HCT116 (cell line): ENCODE measurements at regions not wholly inside any gene's neighbourhood (a gene's known extent, or its start where the extent isn't known, plus 50 kb on each side); places are given as distances from the start of the nearest gene placed in this dataset.

Experiments
- ATAC-seq: fragments of 200-7000 bp; cut with Tn5 transposase; 2 replicates; pipeline ENCODE4 v1.9.1; 2020; ENCODE audit warnings: mild to moderate bottlenecking, moderate library complexity
- BruUV-seq: library from RNA; stranded (reverse); fragments of 400-500 nt; replicated peaks from 2 replicates; lab custom pipeline; 2021; lab: Mats Ljungman, UMichigan
- CTCF ChIA-PET: fragments of 300-600 bp; sonication (Branson Sonifier 250); formaldehyde crosslinking; loops from one replicate; lab custom pipeline; 2021; ENCODE audit warnings: antibody characterized with exemption; lab: Charles Lee
- POLR2A ChIA-PET: fragments of 300-600, 350-600 bp; sonication (Branson Sonifier 250); formaldehyde crosslinking; loops from one replicate; lab custom pipeline; 2021; ENCODE audit warnings: antibody characterized with exemption; lab: Charles Lee
- RAD21 ChIA-PET, 2 experiments: fragments of 300-600 bp; sonication (Branson Sonifier 250); formaldehyde crosslinking; loops; one replicate each; lab custom pipeline; 2023; ENCODE audit warnings: low total read pairs in 2 of 2; ENCODE audit not compliant: uncharacterized antibody in 2 of 2, unreplicated experiment in 2 of 2, low non-redundant PET in 1 of 2; lab: Charles Lee
- DNase-seq: peaks from one replicate; pipeline ENCODE4 v3.0.0-alpha.2; 2010; ENCODE audit warnings: low read depth, low spot score
- H2AFZ ChIP-seq: fragments of 200-600 bp; shearing (Covaris generic), sonication (generic); 2 replicates; pipeline ENCODE4 v1.6.1; 2017; ENCODE audit warnings: low read depth, mixed run types, mixed read lengths, antibody characterized with exemption, low read length; ENCODE audit not compliant: poor library complexity, severe bottlenecking
- H3K27ac ChIP-seq: 2 replicates; pipeline ENCODE4 v1.5.1; 2012; ENCODE audit warnings: low read depth, low read length
- H3K27me3 ChIP-seq: fragments of 200-600 bp; sonication (generic); 2 replicates; pipeline ENCODE4 v1.6.1; 2016; ENCODE audit warnings: mixed run types, low read length, mixed read lengths; ENCODE audit not compliant: insufficient read depth
- H3K36me3 ChIP-seq, 2 experiments: fragments of 200-500 bp in 1 of 2; fragments of 200-600 bp in 1 of 2; sonication (Bioruptor generic) in 1 of 2; sonication (generic) in 1 of 2; 2 replicates each; pipeline versions ENCODE4 v1.5.1 to v1.6.1; 2014 to 2016; ENCODE audit warnings: low read length in 2 of 2, inconsistent platforms in 1 of 2, mixed read lengths in 1 of 2, mixed run types in 1 of 2; ENCODE audit not compliant: insufficient read depth in 2 of 2, control insufficient read depth in 1 of 2
- H3K4me1 ChIP-seq, 2 experiments: fragments of 200-600 bp in 1 of 2; sonication (generic) in 1 of 2; 2 replicates each; pipeline versions ENCODE4 v1.5.1 to v1.6.1; 2012 to 2017; ENCODE audit warnings: low read length in 2 of 2, inconsistent platforms in 1 of 2, mild to moderate bottlenecking in 1 of 2, mixed read lengths in 1 of 2, mixed run types in 1 of 2, moderate library complexity in 1 of 2; ENCODE audit not compliant: insufficient read depth in 2 of 2, control insufficient read depth in 1 of 2
- H3K4me2 ChIP-seq: fragments of 200-600 bp; sonication (generic); 2 replicates; pipeline ENCODE4 v1.6.1; 2017; ENCODE audit warnings: mixed run types, low read length, mixed read lengths
- H3K4me3 ChIP-seq, 2 experiments: fragments of 200-600 bp in 1 of 2; sonication (generic) in 1 of 2; replicated peaks in 1 of 2; 2 replicates each; pipeline ENCODE4 v1.5.1; 2011 to 2016; ENCODE audit warnings: low read length in 2 of 2, control low read depth in 1 of 2, low read depth in 1 of 2, mild to moderate bottlenecking in 1 of 2, mixed read lengths in 1 of 2, mixed run types in 1 of 2
- H3K79me2 ChIP-seq: fragments of 200-600 bp; sonication (generic); 2 replicates; pipeline ENCODE4 v1.6.1; 2017; ENCODE audit warnings: mild to moderate bottlenecking, mixed run types, low read length, moderate library complexity, mixed read lengths; ENCODE audit not compliant: insufficient read depth
- H3K9ac ChIP-seq: fragments of 200-600 bp; sonication (generic); 2 replicates; pipeline ENCODE4 v1.6.1; 2016; ENCODE audit warnings: low read length, mixed read lengths
- H3K9me2 ChIP-seq: fragments of 200-600 bp; sonication (generic), shearing (Covaris generic); 2 replicates; pipeline ENCODE4 v1.6.1; 2017; ENCODE audit warnings: mixed run types, mild to moderate bottlenecking, moderate library complexity; ENCODE audit not compliant: insufficient read depth
- H3K9me3 ChIP-seq, 2 experiments: fragments of 200-500 bp in 1 of 2; fragments of 200-600 bp in 1 of 2; sonication (Bioruptor generic) in 1 of 2; sonication (generic) in 1 of 2; 2 replicates each; pipeline ENCODE4 v1.6.1; 2014 to 2017; ENCODE audit warnings: low read length in 2 of 2, mixed read lengths in 2 of 2, inconsistent platforms in 1 of 2, low read depth in 1 of 2, mild to moderate bottlenecking in 1 of 2, mixed run types in 1 of 2, moderate library complexity in 1 of 2; ENCODE audit not compliant: control insufficient read depth in 1 of 2, insufficient read depth in 1 of 2
- H4K20me1 ChIP-seq: fragments of 200-600 bp; sonication (generic), shearing (Covaris generic); 2 replicates; pipeline ENCODE4 v1.6.1; 2017; ENCODE audit warnings: mixed run types, mild to moderate bottlenecking, moderate library complexity; ENCODE audit not compliant: insufficient read depth
- CBX3 ChIP-seq: IDR thresholded peaks from 2 replicates; pipeline ENCODE4 v1.6.1; 2012; ENCODE audit warnings: low read depth
- EGR1 ChIP-seq: IDR thresholded peaks from 2 replicates; pipeline ENCODE4 v1.6.1; 2012; ENCODE audit warnings: low read depth
- ELF1 ChIP-seq: IDR thresholded peaks from 2 replicates; pipeline ENCODE4 v1.6.1; 2012; ENCODE audit warnings: low read depth, borderline replicate concordance
- EZH2 ChIP-seq: fragments of 200-600 bp; sonication (generic); IDR thresholded peaks from 2 replicates; pipeline ENCODE4 v1.6.1; 2017; ENCODE audit warnings: antibody characterized with exemption, mixed run types
- EZH2phosphoT487 ChIP-seq: fragments of 200-600 bp; IDR thresholded peaks from 2 replicates; pipeline ENCODE4 v1.6.1; 2018; ENCODE audit warnings: antibody characterized with exemption, borderline replicate concordance
- FOSL1 ChIP-seq: IDR thresholded peaks from 2 replicates; pipeline ENCODE4 v1.6.1; 2012; ENCODE audit warnings: low read depth
- POLR2A ChIP-seq: IDR thresholded peaks from 2 replicates; pipeline ENCODE4 v1.7.0; 2011; ENCODE audit warnings: borderline replicate concordance; ENCODE audit not compliant: insufficient read depth, insufficient read length; ENCODE audit errors: extremely low read depth
- POLR2AphosphoS5 ChIP-seq: IDR thresholded peaks from 2 replicates; pipeline ENCODE4 v1.6.1; 2011; ENCODE audit warnings: mild to moderate bottlenecking, low read depth, low read length, moderate library complexity
- RAD21 ChIP-seq: IDR thresholded peaks from 2 replicates; pipeline ENCODE4 v1.6.1; 2012; ENCODE audit warnings: low read depth, mild to moderate bottlenecking
- SIN3A ChIP-seq: IDR thresholded peaks from 2 replicates; pipeline ENCODE4 v1.6.1; 2012; ENCODE audit warnings: low read depth
- SP1 ChIP-seq: IDR thresholded peaks from 2 replicates; pipeline ENCODE4 v1.6.1; 2012; ENCODE audit warnings: low read depth
- SRF ChIP-seq: IDR thresholded peaks from 2 replicates; pipeline ENCODE4 v1.6.1; 2012; ENCODE audit warnings: low read depth
- TCF7L2 ChIP-seq: IDR thresholded peaks from 2 replicates; pipeline ENCODE4 v1.7.0; 2011; ENCODE audit warnings: borderline replicate concordance, inconsistent platforms; ENCODE audit not compliant: insufficient read depth, insufficient read length; ENCODE audit errors: extremely low read depth
- YY1 ChIP-seq: IDR thresholded peaks from 2 replicates; pipeline ENCODE4 v1.6.1; 2011; ENCODE audit warnings: low read length, low read depth, moderate library complexity, mild to moderate bottlenecking; ENCODE audit not compliant: insufficient replicate concordance; ENCODE audit errors: extremely low read depth
- ZNF274 ChIP-seq: fragments of 200-500 bp; sonication (Bioruptor generic); IDR thresholded peaks from 2 replicates; pipeline ENCODE4 v1.6.1; 2014; ENCODE audit warnings: mild to moderate bottlenecking, low read depth, low read length, inconsistent platforms
- intact Hi-C: fragments of 100-400 bp; cut with micrococcal nuclease; formaldehyde crosslinking; loops from 2 replicates; pipeline ENCODE4 v1.10.0; 2022
- TF ChIP-seq, protein P1 (sequence below): IDR thresholded peaks from 2 replicates; pipeline ENCODE4 v1.6.1; 2011; ENCODE audit warnings: mild to moderate bottlenecking, low read length, moderate library complexity; ENCODE audit not compliant: insufficient replicate concordance; ENCODE audit errors: extremely low read depth
- TF ChIP-seq, protein P2 (sequence below): IDR thresholded peaks from 2 replicates; pipeline ENCODE4 v1.6.1; 2012
- TF ChIP-seq, protein P3 (sequence below), 3 experiments: fragments of 200-600 bp in 1 of 3; sonication (generic) in 1 of 3; IDR thresholded peaks in 2 of 3; conservative IDR thresholded peaks in 1 of 3; 2 replicates each; pipeline ENCODE4 v1.5.1; 2012 to 2017; ENCODE audit warnings: low read depth in 2 of 3, low read length in 2 of 3, antibody characterized with exemption in 1 of 3, borderline replicate concordance in 1 of 3, control low read depth in 1 of 3, mild to moderate bottlenecking in 1 of 3, mixed read lengths in 1 of 3, mixed run types in 1 of 3, moderate library complexity in 1 of 3; ENCODE audit not compliant: insufficient read depth in 1 of 3
- TF ChIP-seq, protein P4 (sequence below): IDR thresholded peaks from 2 replicates; pipeline ENCODE4 v1.6.1; 2012; ENCODE audit warnings: low read depth

DNA sequence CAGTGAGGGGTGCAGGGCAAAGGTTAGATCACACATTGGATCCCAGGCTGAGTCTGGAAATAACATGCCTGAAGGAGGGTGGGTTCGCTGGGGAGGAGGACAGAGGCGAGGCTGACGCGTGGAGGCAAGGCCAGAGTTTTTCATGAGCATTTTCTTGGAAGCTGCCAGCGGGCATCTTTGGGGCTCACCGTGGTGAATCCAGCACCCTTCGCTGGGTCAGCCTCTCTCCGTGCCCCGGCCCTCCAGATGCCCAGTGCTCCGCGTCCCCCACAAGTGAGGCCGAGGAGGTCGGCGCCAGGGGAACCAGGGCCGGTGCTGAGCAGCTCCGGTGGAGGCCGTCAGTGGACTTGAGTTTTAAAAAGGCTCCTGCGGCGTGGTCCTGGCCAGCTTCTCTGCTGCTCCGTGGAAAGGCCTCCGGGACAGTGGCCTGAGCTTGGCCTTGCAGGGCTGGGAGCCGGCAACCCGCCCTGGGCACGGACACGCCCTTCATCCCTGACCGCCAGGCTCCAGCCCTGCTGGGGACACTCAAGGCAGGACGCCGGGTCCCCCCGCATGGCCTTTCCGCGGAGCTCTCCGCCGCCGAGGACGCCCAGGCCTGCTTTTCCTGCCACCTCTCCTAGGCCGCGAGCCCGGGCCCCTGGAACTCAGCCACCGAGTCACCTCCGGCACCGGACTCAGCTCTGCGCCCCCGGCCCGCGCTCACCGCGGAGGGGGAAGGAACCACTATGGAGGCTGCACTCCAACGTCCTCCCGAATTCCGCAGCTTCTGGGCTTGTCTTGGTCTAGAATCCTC, 114.3 kb downstream of the THBS2 start:
- no peaks in the 10 kb centered on the region for H3K27me3 ChIP-seq
- no peak overlapping the region for H3K4me3 ChIP-seq
- DNase-seq (no peak), ATAC-seq (no peak)
- H3K9me2 ChIP-seq = no peaks in the 10 kb centered on the region
- no TSS peak for BruUV-seq
- H3K9me3 ChIP-seq = no peaks in the 10 kb centered on the region
- intact Hi-C loops = no loop called here
- no peaks in the 10 kb centered on the region for H4K20me1 ChIP-seq
- H3K27ac ChIP-seq = no peak overlapping the region
- no peaks in the 10 kb centered on the region for H3K36me3 ChIP-seq
- no peaks in the 10 kb centered on the region for H3K4me1 ChIP-seq
- ChIA-PET CTCF (no interaction called here), RAD21 (no interaction called here), POLR2A (no interaction called here)
- no peaks in the 10 kb centered on the region for H3K79me2 ChIP-seq
- no peak overlapping the region for H3K9ac ChIP-seq
- TF ChIP-seq POLR2AphosphoS5 (no peak), FOSL1 (no peak), EZH2phosphoT487 (no peak), CBX3 (no peak), SRF (no peak), EGR1 (no peak), ZNF274 (no peak), RAD21 (no peak), YY1 (no peak), ELF1 (no peak), EZH2 (no peak), SIN3A (no peak), SP1 (no peak), POLR2A (no peak), TCF7L2 (no peak)
- TF ChIP-seq, protein P1, sequence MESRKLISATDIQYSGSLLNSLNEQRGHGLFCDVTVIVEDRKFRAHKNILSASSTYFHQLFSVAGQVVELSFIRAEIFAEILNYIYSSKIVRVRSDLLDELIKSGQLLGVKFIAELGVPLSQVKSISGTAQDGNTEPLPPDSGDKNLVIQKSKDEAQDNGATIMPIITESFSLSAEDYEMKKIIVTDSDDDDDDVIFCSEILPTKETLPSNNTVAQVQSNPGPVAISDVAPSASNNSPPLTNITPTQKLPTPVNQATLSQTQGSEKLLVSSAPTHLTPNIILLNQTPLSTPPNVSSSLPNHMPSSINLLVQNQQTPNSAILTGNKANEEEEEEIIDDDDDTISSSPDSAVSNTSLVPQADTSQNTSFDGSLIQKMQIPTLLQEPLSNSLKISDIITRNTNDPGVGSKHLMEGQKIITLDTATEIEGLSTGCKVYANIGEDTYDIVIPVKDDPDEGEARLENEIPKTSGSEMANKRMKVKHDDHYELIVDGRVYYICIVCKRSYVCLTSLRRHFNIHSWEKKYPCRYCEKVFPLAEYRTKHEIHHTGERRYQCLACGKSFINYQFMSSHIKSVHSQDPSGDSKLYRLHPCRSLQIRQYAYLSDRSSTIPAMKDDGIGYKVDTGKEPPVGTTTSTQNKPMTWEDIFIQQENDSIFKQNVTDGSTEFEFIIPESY = no peak
- TF ChIP-seq, protein P2, sequence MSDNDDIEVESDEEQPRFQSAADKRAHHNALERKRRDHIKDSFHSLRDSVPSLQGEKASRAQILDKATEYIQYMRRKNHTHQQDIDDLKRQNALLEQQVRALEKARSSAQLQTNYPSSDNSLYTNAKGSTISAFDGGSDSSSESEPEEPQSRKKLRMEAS = no peak
- TF ChIP-seq, protein P3, sequence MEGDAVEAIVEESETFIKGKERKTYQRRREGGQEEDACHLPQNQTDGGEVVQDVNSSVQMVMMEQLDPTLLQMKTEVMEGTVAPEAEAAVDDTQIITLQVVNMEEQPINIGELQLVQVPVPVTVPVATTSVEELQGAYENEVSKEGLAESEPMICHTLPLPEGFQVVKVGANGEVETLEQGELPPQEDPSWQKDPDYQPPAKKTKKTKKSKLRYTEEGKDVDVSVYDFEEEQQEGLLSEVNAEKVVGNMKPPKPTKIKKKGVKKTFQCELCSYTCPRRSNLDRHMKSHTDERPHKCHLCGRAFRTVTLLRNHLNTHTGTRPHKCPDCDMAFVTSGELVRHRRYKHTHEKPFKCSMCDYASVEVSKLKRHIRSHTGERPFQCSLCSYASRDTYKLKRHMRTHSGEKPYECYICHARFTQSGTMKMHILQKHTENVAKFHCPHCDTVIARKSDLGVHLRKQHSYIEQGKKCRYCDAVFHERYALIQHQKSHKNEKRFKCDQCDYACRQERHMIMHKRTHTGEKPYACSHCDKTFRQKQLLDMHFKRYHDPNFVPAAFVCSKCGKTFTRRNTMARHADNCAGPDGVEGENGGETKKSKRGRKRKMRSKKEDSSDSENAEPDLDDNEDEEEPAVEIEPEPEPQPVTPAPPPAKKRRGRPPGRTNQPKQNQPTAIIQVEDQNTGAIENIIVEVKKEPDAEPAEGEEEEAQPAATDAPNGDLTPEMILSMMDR (IDR thresholded peaks at IDR 0.05 in 2 of 3, conservative IDR thresholded peaks at IDR 0.05 in 1 of 3; ENCODE audit: borderline replicate concordance in 1 of 3, insufficient read depth in 1 of 3, low read depth in 2 of 3, low read length in 2 of 3) = no peak
- TF ChIP-seq, protein P4, sequence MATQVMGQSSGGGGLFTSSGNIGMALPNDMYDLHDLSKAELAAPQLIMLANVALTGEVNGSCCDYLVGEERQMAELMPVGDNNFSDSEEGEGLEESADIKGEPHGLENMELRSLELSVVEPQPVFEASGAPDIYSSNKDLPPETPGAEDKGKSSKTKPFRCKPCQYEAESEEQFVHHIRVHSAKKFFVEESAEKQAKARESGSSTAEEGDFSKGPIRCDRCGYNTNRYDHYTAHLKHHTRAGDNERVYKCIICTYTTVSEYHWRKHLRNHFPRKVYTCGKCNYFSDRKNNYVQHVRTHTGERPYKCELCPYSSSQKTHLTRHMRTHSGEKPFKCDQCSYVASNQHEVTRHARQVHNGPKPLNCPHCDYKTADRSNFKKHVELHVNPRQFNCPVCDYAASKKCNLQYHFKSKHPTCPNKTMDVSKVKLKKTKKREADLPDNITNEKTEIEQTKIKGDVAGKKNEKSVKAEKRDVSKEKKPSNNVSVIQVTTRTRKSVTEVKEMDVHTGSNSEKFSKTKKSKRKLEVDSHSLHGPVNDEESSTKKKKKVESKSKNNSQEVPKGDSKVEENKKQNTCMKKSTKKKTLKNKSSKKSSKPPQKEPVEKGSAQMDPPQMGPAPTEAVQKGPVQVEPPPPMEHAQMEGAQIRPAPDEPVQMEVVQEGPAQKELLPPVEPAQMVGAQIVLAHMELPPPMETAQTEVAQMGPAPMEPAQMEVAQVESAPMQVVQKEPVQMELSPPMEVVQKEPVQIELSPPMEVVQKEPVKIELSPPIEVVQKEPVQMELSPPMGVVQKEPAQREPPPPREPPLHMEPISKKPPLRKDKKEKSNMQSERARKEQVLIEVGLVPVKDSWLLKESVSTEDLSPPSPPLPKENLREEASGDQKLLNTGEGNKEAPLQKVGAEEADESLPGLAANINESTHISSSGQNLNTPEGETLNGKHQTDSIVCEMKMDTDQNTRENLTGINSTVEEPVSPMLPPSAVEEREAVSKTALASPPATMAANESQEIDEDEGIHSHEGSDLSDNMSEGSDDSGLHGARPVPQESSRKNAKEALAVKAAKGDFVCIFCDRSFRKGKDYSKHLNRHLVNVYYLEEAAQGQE = no peak
- no peak overlapping the region for H2AFZ ChIP-seq
- no peak overlapping the region for H3K4me2 ChIP-seq
